ENCODE measurements at regions not wholly inside any gene's neighbourhood (a gene's known extent, or its start where the extent isn't known, plus 50 kb on each side); places are given as distances from the start of the nearest gene placed in this dataset.
"Not testable (repeated sequence)": the region's sequence is repeated elsewhere in the genome, so short reads cannot be mapped to it uniquely, and the experiment has no call there.

GRCh38 chr6:25188232-25188631 lies 90.9 kb upstream of the CARMIL1 start:
- no peak overlapping the region for H3K27ac Mint-ChIP-seq
- peaks cover 2% of the 10 kb centered on the region for H3K36me3 Mint-ChIP-seq (ENCODE audit: low read depth)
- no peaks in the 10 kb centered on the region for H3K4me1 Mint-ChIP-seq
- H3K27me3 Mint-ChIP-seq: peaks cover 52% of the 10 kb centered on the region
- H3K4me3 Mint-ChIP-seq: no peak overlapping the region
- DNase-seq (no peak), ATAC-seq (no peak)
- no peaks in the 10 kb centered on the region for H3K9me3 ChIP-seq (ENCODE audit: control insufficient read depth, low read length, poor library complexity, severe bottlenecking)

- ATAC-seq: no peak
- H3K27me3 Mint-ChIP-seq: peaks cover 55% of the 10 kb centered on the region
- H3K27ac Mint-ChIP-seq: no peak overlapping the region
- no peak overlapping the region for H3K4me3 Mint-ChIP-seq
- no peak for DNase-seq
- H3K36me3 Mint-ChIP-seq (ENCODE audit: low read depth): no peaks in the 10 kb centered on the region
- H3K4me1 Mint-ChIP-seq: no peaks in the 10 kb centered on the region
- no peaks in the 10 kb centered on the region for H3K9me3 ChIP-seq (ENCODE audit: control insufficient read depth, low read length, poor library complexity, severe bottlenecking)
Observed at GRCh38 chr6:25192590-25193459, 86.3 kb upstream of the CARMIL1 start.

- H3K27ac Mint-ChIP-seq: no peak overlapping the region
- no peak for DNase-seq
- no peaks in the 10 kb centered on the region for H3K4me1 Mint-ChIP-seq
- peaks cover 48% of the 10 kb centered on the region for H3K27me3 Mint-ChIP-seq
- H3K36me3 Mint-ChIP-seq (ENCODE audit: low read depth): no peaks in the 10 kb centered on the region
- ATAC-seq: no peak
- no peaks in the 10 kb centered on the region for H3K9me3 ChIP-seq (ENCODE audit: control insufficient read depth, low read length, poor library complexity, severe bottlenecking)
- no peak overlapping the region for H3K4me3 Mint-ChIP-seq
Observed at GRCh38 chr6:25193460-25194171, 85.6 kb upstream of the CARMIL1 start.

- H3K4me1 Mint-ChIP-seq: no peaks in the 10 kb centered on the region
- H3K27ac Mint-ChIP-seq: no peak overlapping the region
- no peak overlapping the region for H3K4me3 Mint-ChIP-seq
- ATAC-seq (no peak), DNase-seq (no peak)
- H3K9me3 ChIP-seq (ENCODE audit: control insufficient read depth, low read length, poor library complexity, severe bottlenecking): no peaks in the 10 kb centered on the region
- peaks cover 42% of the 10 kb centered on the region for H3K27me3 Mint-ChIP-seq
- H3K36me3 Mint-ChIP-seq (ENCODE audit: low read depth): no peaks in the 10 kb centered on the region
Observed at GRCh38 chr6:25194172-25194678, 84.9 kb upstream of the CARMIL1 start.

GRCh38 chr6:25196464-25196863 lies 82.7 kb upstream of the CARMIL1 start:
- H3K4me3 Mint-ChIP-seq: no peak overlapping the region
- H3K9me3 ChIP-seq (ENCODE audit: control insufficient read depth, low read length, poor library complexity, severe bottlenecking): no peaks in the 10 kb centered on the region
- no peak overlapping the region for H3K27ac Mint-ChIP-seq
- H3K36me3 Mint-ChIP-seq (ENCODE audit: low read depth): peaks cover 3% of the 10 kb centered on the region
- H3K4me1 Mint-ChIP-seq: no peaks in the 10 kb centered on the region
- no peak for DNase-seq
- no peak for ATAC-seq
- peaks cover 38% of the 10 kb centered on the region for H3K27me3 Mint-ChIP-seq

GRCh38 chr6:25197111-25197510 lies 82.1 kb upstream of the CARMIL1 start:
- DNase-seq (no peak), ATAC-seq (no peak)
- Mint-ChIP-seq H3K4me3 (no peak overlapping the region), H3K36me3 (ENCODE audit: low read depth) (peaks cover 3% of the 10 kb centered on the region), H3K27me3 (peaks cover 33% of the 10 kb centered on the region), H3K27ac (no peak overlapping the region), H3K4me1 (no peaks in the 10 kb centered on the region)
- no peaks in the 10 kb centered on the region for H3K9me3 ChIP-seq (ENCODE audit: control insufficient read depth, low read length, poor library complexity, severe bottlenecking)

GRCh38 chr6:25199544-25199943 lies 79.6 kb upstream of the CARMIL1 start:
- no peaks in the 10 kb centered on the region for H3K4me1 Mint-ChIP-seq
- no peak overlapping the region for H3K4me3 Mint-ChIP-seq
- DNase-seq (no peak), ATAC-seq (no peak)
- H3K27ac Mint-ChIP-seq: no peak overlapping the region
- H3K9me3 ChIP-seq (ENCODE audit: control insufficient read depth, low read length, poor library complexity, severe bottlenecking): no peaks in the 10 kb centered on the region
- peaks cover 3% of the 10 kb centered on the region for H3K36me3 Mint-ChIP-seq (ENCODE audit: low read depth)
- peaks cover 13% of the 10 kb centered on the region for H3K27me3 Mint-ChIP-seq

GRCh38 chr6:25202504-25202903 lies 76.7 kb upstream of the CARMIL1 start:
- H3K9me3 ChIP-seq (ENCODE audit: control insufficient read depth, low read length, poor library complexity, severe bottlenecking): no peaks in the 10 kb centered on the region
- H3K36me3 Mint-ChIP-seq (ENCODE audit: low read depth): peaks cover 3% of the 10 kb centered on the region
- no peak overlapping the region for H3K4me3 Mint-ChIP-seq
- DNase-seq: no peak
- no peaks in the 10 kb centered on the region for H3K4me1 Mint-ChIP-seq
- H3K27me3 Mint-ChIP-seq: peaks cover 7% of the 10 kb centered on the region
- ATAC-seq: no peak
- no peak overlapping the region for H3K27ac Mint-ChIP-seq

- Mint-ChIP-seq H3K27ac (no peak overlapping the region), H3K36me3 (ENCODE audit: low read depth) (no peaks in the 10 kb centered on the region), H3K27me3 (no peaks in the 10 kb centered on the region), H3K4me3 (no peak overlapping the region), H3K4me1 (no peaks in the 10 kb centered on the region)
- ATAC-seq: no peak
- no peaks in the 10 kb centered on the region for H3K9me3 ChIP-seq (ENCODE audit: control insufficient read depth, low read length, poor library complexity, severe bottlenecking)
- no peak for DNase-seq
Observed at GRCh38 chr6:25205629-25206028, 73.5 kb upstream of the CARMIL1 start.

GRCh38 chr6:25207453-25208155 lies 71.6 kb upstream of the CARMIL1 start:
- not testable (repeated sequence) for H3K4me3 Mint-ChIP-seq; H3K9me3 ChIP-seq (ENCODE audit: control insufficient read depth, low read length, poor library complexity, severe bottlenecking); DNase-seq; H3K27ac Mint-ChIP-seq; ATAC-seq; H3K4me1 Mint-ChIP-seq; H3K27me3 Mint-ChIP-seq; H3K36me3 Mint-ChIP-seq (ENCODE audit: low read depth)

GRCh38 chr6:25215881-25216280 lies 63.3 kb upstream of the CARMIL1 start:
- Mint-ChIP-seq H3K27me3 (no peaks in the 10 kb centered on the region), H3K4me1 (no peaks in the 10 kb centered on the region)

GRCh38 chr6:25217302-25217701 lies 61.9 kb upstream of the CARMIL1 start:
- H3K36me3 Mint-ChIP-seq (ENCODE audit: low read depth): no peaks in the 10 kb centered on the region
- no peaks in the 10 kb centered on the region for H3K9me3 ChIP-seq (ENCODE audit: control insufficient read depth, low read length, poor library complexity, severe bottlenecking)

More at GRCh38 chr6:25215881-25216280, 63.3 kb upstream of the CARMIL1 start:
- ATAC-seq (no peak), DNase-seq (no peak)
- no peak overlapping the region for H3K4me3 Mint-ChIP-seq
- no peaks in the 10 kb centered on the region for H3K9me3 ChIP-seq (ENCODE audit: control insufficient read depth, low read length, poor library complexity, severe bottlenecking)
- no peak overlapping the region for H3K27ac Mint-ChIP-seq
- H3K36me3 Mint-ChIP-seq (ENCODE audit: low read depth): no peaks in the 10 kb centered on the region

GRCh38 chr6:25217829-25218228 lies 61.3 kb upstream of the CARMIL1 start:
- DNase-seq (no peak), ATAC-seq (no peak)
- Mint-ChIP-seq H3K4me1 (no peaks in the 10 kb centered on the region), H3K27ac (no peak overlapping the region), H3K36me3 (ENCODE audit: low read depth) (no peaks in the 10 kb centered on the region), H3K4me3 (no peak overlapping the region), H3K27me3 (no peaks in the 10 kb centered on the region)
- H3K9me3 ChIP-seq (ENCODE audit: control insufficient read depth, low read length, poor library complexity, severe bottlenecking): no peaks in the 10 kb centered on the region

More at GRCh38 chr6:25217302-25217701, 61.9 kb upstream of the CARMIL1 start:
- DNase-seq (no peak), ATAC-seq (no peak)
- Mint-ChIP-seq H3K4me1 (no peaks in the 10 kb centered on the region), H3K27me3 (no peaks in the 10 kb centered on the region), H3K27ac (no peak overlapping the region), H3K4me3 (no peak overlapping the region)
